T-helper 17 cell (primary cell): ENCODE measurements at regions not wholly inside any gene's neighbourhood (a gene's known extent, or its start where the extent isn't known, plus 50 kb on each side); places are given as distances from the start of the nearest gene placed in this dataset.
"Not testable (repeated sequence)": the region's sequence is repeated elsewhere in the genome, so short reads cannot be mapped to it uniquely, and the experiment has no call there.

Experiments used
- ATAC-seq: fragments of 150-1000 bp; cut with Tn5 transposase; 2 replicates; pipeline ENCODE4 v1.10.0; 2021; ENCODE audit warnings: mild to moderate bottlenecking, moderate library complexity
- DNase-seq, 3 donors: peaks; one replicate each; pipeline versions ENCODE4 v3.0.0 to v3.0.0-alpha.2; 2020 to 2021
- H3K9me3 ChIP-seq: one replicate; pipeline ENCODE4 v1.7.0; 2013; ENCODE audit warnings: low read length, mild to moderate bottlenecking; ENCODE audit not compliant: control insufficient read depth, poor library complexity, severe bottlenecking
- H3K27ac Mint-ChIP-seq: one replicate; pipeline ENCODE4 v1.8.0; 2022; ENCODE audit warnings: mild to moderate bottlenecking, moderate library complexity, mixed read lengths
- H3K27me3 Mint-ChIP-seq: one replicate; pipeline ENCODE4 v1.8.0; 2022; ENCODE audit warnings: mixed read lengths
- H3K36me3 Mint-ChIP-seq: one replicate; pipeline ENCODE4 v1.8.0; 2022; ENCODE audit warnings: low read depth, mixed read lengths
- H3K4me1 Mint-ChIP-seq: one replicate; pipeline ENCODE4 v1.8.0; 2022; ENCODE audit warnings: mild to moderate bottlenecking, mixed read lengths
- H3K4me3 Mint-ChIP-seq: one replicate; pipeline ENCODE4 v1.8.0; 2022; ENCODE audit warnings: mild to moderate bottlenecking, moderate library complexity, mixed read lengths

DNA sequence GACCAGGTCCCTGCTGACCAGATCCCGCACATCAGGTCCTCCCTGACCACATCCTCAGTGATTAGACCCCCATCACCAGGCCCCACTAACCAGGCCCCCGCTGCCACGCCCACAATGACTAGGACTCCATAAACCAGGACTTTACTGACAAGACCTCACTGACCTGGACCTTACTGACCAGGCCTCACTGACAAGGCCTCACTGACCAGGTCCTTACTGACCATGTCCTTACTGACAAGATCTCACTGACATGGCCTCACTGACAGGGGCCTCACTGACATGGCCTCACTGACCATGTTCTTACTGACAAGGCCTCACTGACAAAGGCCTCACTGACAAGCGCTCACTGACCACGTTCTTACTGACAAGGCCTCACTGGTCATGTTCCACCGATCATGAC, 107.9 kb upstream of the TEKT4 start:
- no peaks in the 10 kb centered on the region for H3K9me3 ChIP-seq
- H3K4me3 Mint-ChIP-seq: no peak overlapping the region
- ATAC-seq (no peak), DNase-seq (no peak)
- peak overlapping the region; percentile 14 for H3K27ac Mint-ChIP-seq
- peaks cover 2% of the 10 kb centered on the region for H3K4me1 Mint-ChIP-seq
- H3K27me3 Mint-ChIP-seq: no peaks in the 10 kb centered on the region
- no peaks in the 10 kb centered on the region for H3K36me3 Mint-ChIP-seq

DNA sequence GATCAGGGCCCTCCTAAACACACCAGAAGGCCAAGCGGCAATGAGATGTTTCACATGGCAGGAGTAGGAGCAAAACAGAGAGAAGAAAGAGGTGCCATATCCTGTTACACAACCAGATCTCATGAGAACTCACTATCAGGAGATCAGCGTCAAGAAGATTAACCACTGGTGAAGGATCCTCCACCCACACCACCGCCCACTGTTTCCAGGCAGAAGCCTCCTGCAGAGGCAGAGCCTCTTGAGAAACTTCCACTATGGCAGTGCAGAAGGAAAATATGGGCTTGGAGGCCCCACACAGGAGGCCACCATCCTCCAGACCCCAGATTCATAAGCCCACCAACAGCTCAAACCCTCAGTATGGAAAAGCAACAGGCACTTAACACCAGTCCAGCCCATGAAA, 106.9 kb upstream of the TEKT4 start:
- DNase-seq, H3K4me3 Mint-ChIP-seq, H3K36me3 Mint-ChIP-seq, H3K27ac Mint-ChIP-seq, ATAC-seq, H3K9me3 ChIP-seq, H3K4me1 Mint-ChIP-seq, H3K27me3 Mint-ChIP-seq: not testable (repeated sequence)

DNA sequence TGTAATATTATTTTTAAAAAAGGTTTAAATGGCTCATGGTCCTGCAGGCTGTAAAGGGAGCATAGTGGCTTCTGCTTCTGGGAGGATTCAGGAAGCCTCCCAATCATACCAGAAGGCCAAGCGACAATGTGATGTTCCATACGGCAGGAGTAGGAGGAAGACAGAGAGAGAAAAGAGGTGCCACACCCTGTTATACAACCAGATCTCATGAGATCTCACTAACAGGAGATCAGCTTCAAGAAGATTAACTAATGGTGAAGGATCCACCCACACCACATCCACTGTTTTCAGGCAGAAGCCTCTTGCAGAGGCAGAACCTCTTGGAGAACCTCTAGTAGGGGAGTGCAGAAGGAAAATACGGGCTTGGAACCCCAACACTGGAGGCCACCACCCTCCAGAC, 103.9 kb upstream of the TEKT4 start:
- DNase-seq (no peak), ATAC-seq (no peak)
- Mint-ChIP-seq H3K4me3 (no peak overlapping the region), H3K4me1 (peaks cover 2% of the 10 kb centered on the region), H3K27ac (no peak overlapping the region), H3K27me3 (no peaks in the 10 kb centered on the region), H3K36me3 (no peaks in the 10 kb centered on the region)
- H3K9me3 ChIP-seq: no peaks in the 10 kb centered on the region

DNA sequence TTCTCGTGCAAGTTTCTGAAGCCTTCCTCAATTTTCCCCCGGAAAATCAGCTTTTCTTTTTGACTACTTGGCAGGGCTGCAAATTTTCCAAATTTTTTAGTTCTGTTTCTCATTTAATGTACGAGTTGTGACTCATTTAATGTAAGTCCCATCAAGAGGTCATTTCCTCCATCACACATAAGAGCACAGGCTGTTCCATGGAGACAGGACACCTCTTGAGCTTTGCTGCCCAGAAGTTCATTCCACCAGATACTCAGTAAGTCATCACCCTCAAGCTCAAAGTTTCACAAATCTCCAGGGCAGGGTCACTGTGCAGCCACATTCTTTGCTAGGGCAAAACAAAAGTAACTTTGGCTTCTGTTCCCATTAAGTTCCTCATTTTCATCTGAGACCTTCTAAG, 101.5 kb upstream of the TEKT4 start:
- H3K27me3 Mint-ChIP-seq: no peaks in the 10 kb centered on the region
- H3K9me3 ChIP-seq: no peaks in the 10 kb centered on the region
- H3K4me1 Mint-ChIP-seq: no peaks in the 10 kb centered on the region
- DNase-seq: no peak
- no peak for ATAC-seq
- H3K36me3 Mint-ChIP-seq: no peaks in the 10 kb centered on the region
- H3K4me3 Mint-ChIP-seq: no peak overlapping the region
- H3K27ac Mint-ChIP-seq: no peak overlapping the region

DNA sequence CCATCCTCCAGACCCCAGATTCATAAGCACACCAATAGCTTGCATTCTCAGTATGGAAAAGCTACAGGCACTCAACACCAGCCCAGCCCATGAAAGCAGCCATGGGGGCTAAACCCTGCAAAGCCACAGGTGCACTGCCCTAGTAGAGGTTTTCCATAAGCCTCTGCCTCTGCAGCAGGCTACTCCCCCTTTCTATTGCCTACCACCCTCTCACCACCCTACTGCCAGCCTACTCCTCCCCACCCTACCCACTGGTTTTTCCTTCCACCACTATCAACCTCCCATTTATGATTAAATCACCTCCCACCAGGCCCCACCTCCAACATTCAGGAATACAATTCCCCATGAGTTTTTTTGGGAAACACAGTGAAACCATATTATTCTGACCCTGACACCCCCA, 96.4 kb upstream of the TEKT4 start:
- no peak for DNase-seq

DNA sequence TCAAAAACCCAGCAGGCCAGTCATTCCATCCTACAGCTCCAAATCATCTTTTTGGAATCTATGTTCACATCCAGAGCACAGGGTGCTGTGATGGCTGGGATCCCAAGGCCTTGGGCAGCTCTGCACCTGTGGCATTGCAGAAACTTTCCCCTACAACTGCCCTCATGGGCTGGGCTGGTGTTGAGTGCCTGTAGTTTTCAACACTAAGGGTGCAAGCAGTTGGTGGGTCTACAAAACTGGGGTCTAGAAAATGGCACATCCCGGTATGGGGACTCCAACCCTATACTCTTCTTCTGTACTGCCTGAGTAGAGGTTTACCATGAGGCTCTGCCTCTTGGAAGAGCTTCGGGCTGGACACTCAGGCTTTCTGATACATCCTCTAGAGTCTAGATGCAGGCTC, 95.2 kb upstream of the TEKT4 start:
- no peaks in the 10 kb centered on the region for H3K4me1 Mint-ChIP-seq
- no peak for ATAC-seq
- no peak overlapping the region for H3K27ac Mint-ChIP-seq
- H3K9me3 ChIP-seq: no peaks in the 10 kb centered on the region
- no peak overlapping the region for H3K4me3 Mint-ChIP-seq
- no peaks in the 10 kb centered on the region for H3K27me3 Mint-ChIP-seq
- H3K36me3 Mint-ChIP-seq: no peaks in the 10 kb centered on the region
- no peak for DNase-seq

More for the DNA sequence above, 96.4 kb upstream of the TEKT4 start:
- H3K27me3 Mint-ChIP-seq: no peaks in the 10 kb centered on the region
- H3K4me3 Mint-ChIP-seq: no peak overlapping the region
- H3K36me3 Mint-ChIP-seq: no peaks in the 10 kb centered on the region
- H3K9me3 ChIP-seq: no peaks in the 10 kb centered on the region
- ATAC-seq: no peak
- no peaks in the 10 kb centered on the region for H3K4me1 Mint-ChIP-seq
- H3K27ac Mint-ChIP-seq: no peak overlapping the region

DNA sequence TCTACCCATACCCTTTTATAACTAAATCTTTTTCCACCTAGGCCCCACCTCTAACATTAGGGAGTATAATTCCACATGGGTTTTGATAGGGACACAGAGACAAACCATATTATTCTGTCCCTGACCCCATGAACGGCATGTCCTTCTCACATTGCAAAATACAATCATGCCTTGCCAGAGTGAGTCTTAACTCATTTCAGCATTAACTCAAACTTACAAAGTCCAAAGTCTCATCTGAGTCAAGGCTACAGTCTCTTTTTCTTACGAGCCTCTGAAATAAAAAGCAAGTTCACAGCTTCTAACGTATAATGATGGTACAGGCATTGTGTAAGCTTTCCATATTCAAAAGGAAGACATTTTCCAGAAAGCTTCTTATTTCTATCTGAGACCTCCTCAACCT, 86.1 kb upstream of the TEKT4 start:
- H3K27ac Mint-ChIP-seq, H3K4me1 Mint-ChIP-seq, H3K36me3 Mint-ChIP-seq, ATAC-seq, H3K9me3 ChIP-seq, H3K4me3 Mint-ChIP-seq, H3K27me3 Mint-ChIP-seq, DNase-seq: not testable (repeated sequence)

DNA sequence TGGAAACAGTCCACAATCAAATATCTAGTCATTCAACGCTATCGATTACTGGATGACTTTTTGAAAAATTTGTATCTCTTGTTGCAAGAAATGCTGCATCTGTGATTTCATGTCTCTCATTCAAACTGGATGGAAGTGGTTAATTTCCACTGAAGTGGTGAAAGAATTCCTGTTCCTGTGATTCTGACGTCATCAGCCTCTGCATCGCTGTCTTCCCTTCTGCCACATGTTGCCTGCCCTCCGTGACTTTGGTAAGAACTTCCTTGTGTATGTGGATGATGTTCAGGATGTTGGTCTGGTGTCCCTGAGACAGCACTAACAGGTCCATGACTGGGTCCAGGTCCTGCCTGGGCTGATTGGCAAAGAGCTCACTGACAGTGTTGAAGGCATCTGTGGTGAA, 84.8 kb upstream of the TEKT4 start:
- H3K4me1 Mint-ChIP-seq, ATAC-seq: not testable (repeated sequence)

DNA sequence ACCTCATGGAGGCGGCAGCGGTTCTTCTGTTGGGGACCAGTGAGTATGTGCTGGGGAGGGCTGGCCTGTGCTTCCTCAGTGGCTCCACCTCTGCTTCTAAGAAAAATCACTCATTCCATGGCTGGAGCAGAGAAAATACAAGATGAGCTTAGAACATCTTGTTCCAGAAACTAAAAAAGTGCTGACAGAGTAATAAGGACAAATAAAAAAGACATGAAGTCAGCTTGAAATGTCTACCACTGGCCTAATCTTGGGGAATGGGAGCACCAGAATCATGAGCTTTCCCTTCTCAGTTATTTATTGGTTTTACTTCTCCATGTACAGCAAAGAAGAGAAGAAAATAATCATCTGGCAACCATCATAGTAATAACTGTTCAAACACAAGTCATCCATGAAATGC, 81.1 kb upstream of the TEKT4 start:
- H3K27me3 Mint-ChIP-seq, H3K4me3 Mint-ChIP-seq, H3K4me1 Mint-ChIP-seq, H3K27ac Mint-ChIP-seq, H3K36me3 Mint-ChIP-seq, DNase-seq, H3K9me3 ChIP-seq, ATAC-seq: not testable (repeated sequence)

More for the DNA sequence above, 84.8 kb upstream of the TEKT4 start:
- not testable (repeated sequence) for H3K4me3 Mint-ChIP-seq, H3K27me3 Mint-ChIP-seq, H3K27ac Mint-ChIP-seq, H3K9me3 ChIP-seq, DNase-seq, H3K36me3 Mint-ChIP-seq

DNA sequence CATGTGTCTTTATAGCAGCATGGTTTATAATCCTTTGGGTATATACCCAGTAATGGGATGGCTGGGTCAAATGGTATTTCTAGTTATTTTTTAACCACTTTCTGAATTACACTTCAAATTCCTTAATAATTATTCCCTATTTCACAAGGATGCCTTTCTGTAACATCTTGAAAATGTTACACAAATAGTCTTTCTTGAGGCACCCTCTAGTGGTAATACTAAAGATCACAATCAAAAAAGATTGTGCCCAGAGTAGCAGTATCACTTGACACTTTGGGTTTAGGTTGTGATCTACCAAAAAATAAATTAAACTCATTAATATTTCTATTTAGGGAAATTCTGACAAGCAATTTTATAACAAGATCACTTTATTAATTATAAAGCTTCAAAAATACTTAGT, 74.0 kb upstream of the TEKT4 start:
- not testable (repeated sequence) for H3K9me3 ChIP-seq, DNase-seq, H3K27ac Mint-ChIP-seq, ATAC-seq, H3K4me1 Mint-ChIP-seq, H3K4me3 Mint-ChIP-seq, H3K36me3 Mint-ChIP-seq
- H3K27me3 Mint-ChIP-seq: peaks cover 21% of the 10 kb centered on the region
